Heart right ventricle (tissue), 16 donors: ENCODE measurements at regions not wholly inside any gene's neighbourhood (a gene's known extent, or its start where the extent isn't known, plus 50 kb on each side); places are given as distances from the start of the nearest gene placed in this dataset.

Experiments used
- ATAC-seq, 8 donors: fragments of 200-7000 bp; cut with Tn5 transposase; one replicate each; pipeline ENCODE4 v1.9.1; 2020; ENCODE audit warnings: mild to moderate bottlenecking in 8 of 8, moderate library complexity in 8 of 8, moderate number of reproducible peaks in 1 of 8
- DNase-seq, 2 donors: peaks; one replicate each; pipeline ENCODE4 v3.0.0-alpha.2; 2020
- H3K27ac ChIP-seq, 10 donors: fragments of 200-600 bp; sonication (generic) in 2 of 10; one replicate each; pipeline versions ENCODE4 v1.5.0 to v1.8.0; 2020 to 2022; ENCODE audit warnings: mild to moderate bottlenecking in 3 of 10
- H3K27me3 ChIP-seq, 7 donors: fragments of 200-600 bp; one replicate each; pipeline ENCODE4 v1.8.0; 2021 to 2022; ENCODE audit warnings: mild to moderate bottlenecking in 2 of 7
- H3K36me3 ChIP-seq, 9 donors: fragments of 200-600 bp; sonication (generic) in 1 of 9; one replicate each; pipeline versions ENCODE4 v1.5.0 to v1.8.0; 2020 to 2022; ENCODE audit warnings: mild to moderate bottlenecking in 2 of 9
- H3K4me1 ChIP-seq, 9 donors: fragments of 200-600 bp; sonication (generic) in 1 of 9; one replicate each; pipeline versions ENCODE4 v1.5.0 to v1.8.0; 2020 to 2022; ENCODE audit warnings: mild to moderate bottlenecking in 4 of 9
- H3K4me3 ChIP-seq, 10 donors: fragments of 200-600 bp; sonication (generic) in 2 of 10; one replicate each; pipeline versions ENCODE4 v1.5.0 to v1.8.0; 2020 to 2022; ENCODE audit warnings: mild to moderate bottlenecking in 7 of 10, moderate library complexity in 2 of 10
- H3K9me3 ChIP-seq, 11 donors: fragments of 200-600 bp in 10 of 11; sonication (generic) in 2 of 11; one replicate each; pipeline versions ENCODE4 v1.5.0 to v1.8.0; 2013 to 2022; ENCODE audit warnings: mild to moderate bottlenecking in 2 of 11, control low read depth in 1 of 11, moderate library complexity in 1 of 11
- WGBS, 2 donors: extraction: QIAGEN DNeasy Blood & Tissue Kit; methylation state at CpG; one replicate each; pipeline ENCODE4 v1.1.7; 2013; ENCODE audit warnings: inconsistent platforms in 1 of 2; 5-methylcytosine and 5-hydroxymethylcytosine counted together
- intact Hi-C, 10 donors: fragments of 100-400 bp; cut with DNase I; formaldehyde crosslinking; loops; one replicate each; pipeline versions ENCODE4 v1.11.1 to v1.14.2; 2022
- TF ChIP-seq, protein P1 (sequence below), 9 donors: fragments of 200-600 bp; sonication (generic) in 2 of 9; IDR thresholded peaks; one replicate each; pipeline versions ENCODE4 v1.5.0 to v1.8.0; 2021 to 2022; ENCODE audit warnings: antibody characterized with exemption in 9 of 9, mild to moderate bottlenecking in 5 of 9, moderate library complexity in 1 of 9
- donor health status: Arrhythmogenic right ventricular cardiomyopathy.
- donor health status: ischemic (EF 13 %, LVEDD 7.1; RV severe dilation, severe dysfunction).
- donor health status: healthy with polysubstance abuse.
- donor health status: DM: no; HTN: yes; CAD: no.
- donor health status: DM: no; HTN: no; CAD: no.
- donor health status: ischemic (EF 25% LVEDD 6.9; RV normal size, moderate dysfunction).
- donor health status: ischemic (EF 25% LVEDD 5.7; RV mildly dilated, moderate dysfunction).
- donor health status: healthy.
- donor health status: DM: yes; HTN: yes; CAD: no.
- donor health status: Ischemic cardiomyopathy.
- donor health status: ischemic (EF 35%, LVEDD 5.7; RV mildly dilated, moderate dysfunction).
- donor health status: nonischemic (EF 11% LVEDD 7.7; RV severe dilation, severe dysfunction).
- donor health status: DM: yes; HTN: yes; CAD: no.
- donor health status: PGD.
- donor health status: ischemic (EF 29% LVEDD 5.4; RV normal size, mild dysfunction).
- donor health status: nonischemic (EF 23%, LVEDD 6.1; RV moderate dilation, normal function).

DNA sequence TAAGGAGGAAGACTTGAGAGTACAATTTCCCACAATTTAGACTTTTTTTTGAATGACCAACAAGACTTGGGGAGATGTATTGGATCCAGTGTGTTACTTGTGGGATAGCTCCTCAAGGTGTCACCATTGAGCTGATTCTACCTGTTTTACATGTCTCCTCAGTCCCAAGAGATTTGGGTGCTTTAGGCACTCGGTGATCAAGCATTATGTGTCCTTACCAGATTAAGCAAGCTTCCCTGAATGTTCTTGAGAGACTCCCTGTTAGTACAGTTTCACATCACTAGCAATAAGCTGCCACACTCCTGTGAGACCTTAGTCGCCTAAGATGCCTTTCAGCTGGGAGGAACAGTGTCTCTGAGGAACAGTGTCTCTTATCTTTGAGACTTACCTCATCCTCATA lies 384.3 kb upstream of the SYT4 start:
- H3K36me3 ChIP-seq: no peaks in the 10 kb centered on the region
- DNase-seq (no peak), ATAC-seq (peak in 4 of 8 donors; percentile 33 to 71 (median 54))
- intact Hi-C loops: loop anchor here in 2 of 10 donors (5.0 to 10.0 kb wide), 2 partner anchors 103 to 131 kb away; no protein-coding TSS in a partner anchor
- H3K4me1 ChIP-seq: peaks cover 0 to 6% (median 0%) of the 10 kb centered on the region in 9 donors
- H3K27me3 ChIP-seq: no peaks in the 10 kb centered on the region
- TF ChIP-seq, protein P1, sequence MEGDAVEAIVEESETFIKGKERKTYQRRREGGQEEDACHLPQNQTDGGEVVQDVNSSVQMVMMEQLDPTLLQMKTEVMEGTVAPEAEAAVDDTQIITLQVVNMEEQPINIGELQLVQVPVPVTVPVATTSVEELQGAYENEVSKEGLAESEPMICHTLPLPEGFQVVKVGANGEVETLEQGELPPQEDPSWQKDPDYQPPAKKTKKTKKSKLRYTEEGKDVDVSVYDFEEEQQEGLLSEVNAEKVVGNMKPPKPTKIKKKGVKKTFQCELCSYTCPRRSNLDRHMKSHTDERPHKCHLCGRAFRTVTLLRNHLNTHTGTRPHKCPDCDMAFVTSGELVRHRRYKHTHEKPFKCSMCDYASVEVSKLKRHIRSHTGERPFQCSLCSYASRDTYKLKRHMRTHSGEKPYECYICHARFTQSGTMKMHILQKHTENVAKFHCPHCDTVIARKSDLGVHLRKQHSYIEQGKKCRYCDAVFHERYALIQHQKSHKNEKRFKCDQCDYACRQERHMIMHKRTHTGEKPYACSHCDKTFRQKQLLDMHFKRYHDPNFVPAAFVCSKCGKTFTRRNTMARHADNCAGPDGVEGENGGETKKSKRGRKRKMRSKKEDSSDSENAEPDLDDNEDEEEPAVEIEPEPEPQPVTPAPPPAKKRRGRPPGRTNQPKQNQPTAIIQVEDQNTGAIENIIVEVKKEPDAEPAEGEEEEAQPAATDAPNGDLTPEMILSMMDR (IDR thresholded peaks at IDR 0.05): peak in 7 of 9 donors; percentile 16 to 42 (median 32)
- no peak overlapping the region for H3K4me3 ChIP-seq
- H3K9me3 ChIP-seq: no peaks in the 10 kb centered on the region
- no peak overlapping the region for H3K27ac ChIP-seq
- 32 to 49% methylated on average over 2 of the region's 2 CpGs for WGBS, 2 donors

DNA sequence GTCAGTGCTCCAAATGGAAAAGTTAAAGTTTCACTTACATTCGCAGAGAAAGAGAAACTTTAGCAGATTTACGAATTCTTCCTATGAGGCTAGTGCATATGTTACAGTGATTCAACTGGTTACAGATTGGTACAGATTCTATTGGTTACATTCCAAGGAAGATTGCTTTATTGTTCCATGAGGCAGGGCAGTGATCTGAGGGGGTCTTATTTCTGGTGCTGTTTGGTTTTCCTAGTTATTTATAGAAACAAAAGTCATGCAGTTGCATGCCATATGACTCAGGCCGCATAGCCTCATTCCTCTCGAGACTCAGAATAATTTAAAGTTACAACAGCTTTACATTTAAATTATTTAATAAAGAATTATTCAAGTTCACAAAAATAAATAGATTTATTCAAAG lies 385.4 kb upstream of the SYT4 start:
- H3K27me3 ChIP-seq: no peaks in the 10 kb centered on the region
- intact Hi-C loops: loop anchor here in 2 of 10 donors (5.0 to 10.0 kb wide), 2 partner anchors 102 to 130 kb away; no protein-coding TSS in a partner anchor
- H3K9me3 ChIP-seq: no peaks in the 10 kb centered on the region
- 51 to 55% methylated on average over 4 of the region's 4 CpGs for WGBS, 2 donors
- TF ChIP-seq, protein P1 (IDR thresholded peaks at IDR 0.05): no peak
- peaks cover 0 to 6% (median 0%) of the 10 kb centered on the region in 9 donors for H3K4me1 ChIP-seq
- no peak overlapping the region for H3K4me3 ChIP-seq
- DNase-seq (no peak), ATAC-seq (peak in 3 of 8 donors; percentile 30 to 61 (median 57))
- H3K36me3 ChIP-seq: no peaks in the 10 kb centered on the region
- H3K27ac ChIP-seq: no peak overlapping the region

DNA sequence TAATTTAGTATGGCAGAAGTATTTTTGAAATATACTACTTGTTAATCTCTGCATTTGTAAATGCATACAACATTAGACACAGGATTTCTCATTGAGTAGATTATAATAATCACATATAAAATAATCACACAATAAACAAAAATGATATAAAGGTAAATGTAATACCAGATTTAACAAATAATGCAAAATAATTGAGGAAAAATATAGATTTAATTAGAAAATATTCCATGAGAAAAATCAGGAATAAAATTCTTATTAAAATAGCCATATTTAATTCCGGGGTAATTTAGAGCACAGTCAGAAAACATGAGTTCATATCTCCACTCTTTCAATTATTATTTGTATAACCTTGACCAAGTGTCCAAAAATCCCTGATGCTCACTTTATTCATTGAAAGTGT lies 385.9 kb upstream of the SYT4 start:
- peaks cover 0 to 9% (median 0%) of the 10 kb centered on the region in 9 donors for H3K4me1 ChIP-seq
- intact Hi-C loops: loop anchor here in 2 of 10 donors (5.0 to 10.0 kb wide), 2 partner anchors 102 to 129 kb away; no protein-coding TSS in a partner anchor
- TF ChIP-seq, protein P1 (IDR thresholded peaks at IDR 0.05): no peak
- no peaks in the 10 kb centered on the region for H3K27me3 ChIP-seq
- H3K9me3 ChIP-seq: no peaks in the 10 kb centered on the region
- 80 to 81% methylated on average over 1 of the region's 1 CpG for WGBS, 2 donors
- no peak overlapping the region for H3K4me3 ChIP-seq
- ATAC-seq (no peak), DNase-seq (no peak)
- H3K36me3 ChIP-seq: no peaks in the 10 kb centered on the region
- H3K27ac ChIP-seq: no peak overlapping the region

DNA sequence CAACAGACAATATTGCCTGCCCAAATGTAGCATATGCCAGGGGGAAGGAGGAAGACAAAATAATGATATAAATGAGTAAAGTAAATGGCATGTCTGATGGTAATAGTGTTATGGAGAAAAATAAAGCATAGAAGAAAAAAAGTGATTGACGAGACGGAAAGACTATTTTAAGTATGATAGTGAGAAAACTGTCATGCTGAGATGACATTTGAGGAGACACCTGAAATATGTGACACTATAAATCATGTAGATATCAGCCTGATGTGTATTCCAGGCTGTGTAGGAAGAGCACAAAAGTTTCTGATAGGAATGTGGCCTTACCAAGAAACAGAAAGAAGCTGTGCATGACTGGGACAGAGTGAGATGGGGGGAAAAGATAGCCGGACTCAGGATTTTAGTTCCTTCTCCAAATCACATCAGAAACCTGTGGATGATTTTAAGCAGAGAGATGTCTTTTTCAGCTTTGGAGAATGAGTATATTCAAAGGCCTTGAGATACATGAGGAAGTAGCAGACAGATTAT lies 387.3 kb upstream of the SYT4 start:
- Histone ChIP-seq H3K36me3 (no peaks in the 10 kb centered on the region), H3K9me3 (no peaks in the 10 kb centered on the region), H3K27ac (no peak overlapping the region), H3K27me3 (no peaks in the 10 kb centered on the region), H3K4me3 (no peak overlapping the region), H3K4me1 (peaks cover 0 to 14% (median 0%) of the 10 kb centered on the region in 9 donors)
- TF ChIP-seq, protein P1 (IDR thresholded peaks at IDR 0.05): no peak
- DNase-seq (no peak), ATAC-seq (no peak)
- intact Hi-C loops: loop anchor here in 2 of 10 donors (5.0 to 10.0 kb wide), 2 partner anchors 100 to 128 kb away; no protein-coding TSS in a partner anchor
- 52 to 61% methylated on average over 3 of the region's 3 CpGs for WGBS, 2 donors
